Brain pericyte (primary cell): ENCODE measurements at regions not wholly inside any gene's neighbourhood (a gene's known extent, or its start where the extent isn't known, plus 50 kb on each side); places are given as distances from the start of the nearest gene placed in this dataset.

Experiments used
- DNase-seq: peaks from one replicate; pipeline ENCODE4 v3.0.0-alpha.2; 2012; ENCODE audit warnings: low read depth, low spot score

DNA sequence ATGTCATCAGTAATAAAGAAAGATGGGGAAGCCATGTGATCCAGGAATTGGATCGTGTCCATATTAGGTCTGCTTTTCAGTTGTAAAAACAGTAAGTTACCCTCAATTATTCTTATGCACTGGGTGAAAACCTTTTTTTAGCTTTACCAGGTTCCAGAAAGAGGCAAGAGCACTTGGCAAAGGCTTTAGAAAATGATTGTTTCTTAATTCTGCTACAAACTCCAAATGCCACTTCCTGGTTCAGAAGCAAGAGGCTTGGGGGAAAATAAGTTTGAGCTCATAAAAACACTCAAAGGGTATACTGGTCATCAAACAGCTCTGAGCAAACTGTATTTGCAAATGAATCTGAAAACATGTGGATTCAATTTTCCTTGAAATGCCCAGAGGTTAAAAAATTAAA, 615.6 kb downstream of the EBF1 start:
- DNase-seq = peak; percentile 27

DNA sequence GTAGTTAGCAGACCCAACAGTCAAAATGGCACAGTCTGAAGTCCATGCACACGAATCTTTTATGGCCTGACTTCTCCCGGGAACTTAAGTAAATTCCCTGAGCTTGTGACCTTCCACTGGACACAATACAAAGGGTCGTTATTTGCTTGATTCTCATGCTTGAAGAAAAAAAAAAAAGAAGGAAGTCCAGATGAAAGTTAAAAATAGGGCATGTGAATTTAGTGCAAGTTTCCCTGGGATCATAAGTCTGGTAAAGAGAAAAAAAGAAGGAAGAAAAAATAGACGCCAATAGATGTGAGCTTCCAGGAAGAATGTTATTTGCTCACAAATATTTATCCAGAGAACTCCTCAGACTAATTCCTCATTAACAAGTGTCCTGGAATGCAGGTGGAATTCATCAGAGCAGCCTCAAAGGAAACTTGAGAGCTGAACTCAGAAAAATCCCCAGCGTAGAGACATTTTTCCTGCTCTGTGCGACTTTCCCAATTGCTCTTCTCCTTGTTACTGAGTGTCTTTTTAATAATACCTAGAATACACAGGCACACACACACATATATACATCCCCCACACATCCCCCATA, 616.3 kb downstream of the EBF1 start:
- no peak for DNase-seq

DNA sequence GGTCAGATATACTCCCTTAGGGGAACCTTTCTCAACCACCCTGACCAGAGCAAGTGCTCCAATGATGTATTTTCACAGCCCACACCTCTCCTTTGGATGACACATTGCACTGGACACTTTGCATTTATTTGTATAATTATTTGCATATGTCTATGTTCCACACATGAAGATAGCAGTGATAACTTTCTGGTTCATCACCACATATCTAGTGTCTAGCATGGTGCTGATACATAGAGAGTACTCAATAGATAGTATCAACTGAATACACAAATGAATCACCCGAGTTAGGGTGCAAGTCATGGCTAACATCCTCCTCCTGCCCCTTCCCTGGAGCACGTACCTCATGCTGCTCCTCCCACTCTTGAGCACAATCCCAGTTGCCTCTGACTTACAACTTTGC, 617.6 kb downstream of the EBF1 start:
- no peak for DNase-seq

DNA sequence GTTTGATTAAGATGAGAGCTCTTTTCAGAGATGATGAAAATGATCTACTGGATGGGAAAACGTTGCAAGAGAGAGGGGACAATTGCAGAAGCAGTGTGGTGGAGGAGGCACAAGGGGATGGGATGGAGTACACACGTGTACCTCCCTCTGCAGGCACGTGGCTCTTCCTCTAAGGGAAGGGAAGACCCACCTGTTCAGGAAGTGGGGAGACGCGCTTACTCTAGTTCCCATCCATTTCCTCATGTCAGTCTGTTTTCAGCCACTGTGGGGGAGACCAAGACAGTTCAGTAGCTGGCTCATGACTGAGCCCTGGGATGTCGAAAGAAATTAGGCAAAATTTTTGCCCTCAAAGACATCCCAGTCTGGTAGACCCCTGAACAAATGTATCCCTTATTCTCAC, 619.2 kb upstream of the CLINT1 start:
- no peak for DNase-seq

DNA sequence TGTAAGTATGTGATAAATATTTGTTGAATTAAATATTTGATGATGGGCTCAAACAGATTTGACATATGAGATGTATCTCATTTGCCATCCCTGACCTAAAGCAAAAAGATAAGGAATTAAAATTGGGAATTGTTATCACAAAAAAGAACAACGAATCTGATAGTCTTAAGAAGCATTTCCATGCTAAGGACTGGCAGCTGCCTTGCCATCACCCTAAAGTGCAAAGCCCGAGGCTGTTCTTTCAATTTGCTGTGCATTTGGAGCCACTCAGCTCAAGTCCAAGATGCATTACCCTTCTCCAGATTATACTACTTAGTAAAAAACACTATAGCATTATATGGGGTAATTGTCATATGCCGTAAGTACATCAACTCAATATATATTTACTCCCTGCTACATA, 618.3 kb upstream of the CLINT1 start:
- DNase-seq = no peak

DNA sequence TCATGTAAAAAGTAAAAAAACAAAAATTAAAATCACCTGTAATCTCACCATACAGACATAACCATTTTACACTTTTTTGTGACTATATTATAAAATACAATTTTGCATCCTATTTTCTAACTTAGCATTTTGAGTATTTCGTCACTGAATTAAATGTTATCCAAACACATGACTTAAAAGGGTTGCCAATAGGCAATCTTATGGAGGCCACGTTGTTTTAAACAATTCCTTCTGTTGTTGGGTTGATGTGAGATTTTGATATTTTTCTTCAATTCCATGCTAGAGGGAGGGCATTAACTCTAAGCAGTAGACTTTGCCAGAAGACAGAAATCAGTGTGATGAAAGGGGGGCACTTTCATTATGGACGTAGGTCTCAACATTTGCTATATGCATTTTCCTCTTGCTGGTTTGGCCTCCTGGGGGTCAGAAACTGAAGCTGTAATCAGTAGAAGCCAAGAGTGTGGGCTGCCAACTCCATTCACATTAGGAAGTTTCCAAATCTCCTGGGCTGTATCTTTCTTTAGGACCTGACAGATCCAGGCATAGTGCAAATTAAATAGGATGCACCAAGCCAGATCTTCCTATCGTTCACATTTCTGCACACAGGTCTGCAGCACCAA, 614.2 kb upstream of the CLINT1 start:
- no peak for DNase-seq

DNA sequence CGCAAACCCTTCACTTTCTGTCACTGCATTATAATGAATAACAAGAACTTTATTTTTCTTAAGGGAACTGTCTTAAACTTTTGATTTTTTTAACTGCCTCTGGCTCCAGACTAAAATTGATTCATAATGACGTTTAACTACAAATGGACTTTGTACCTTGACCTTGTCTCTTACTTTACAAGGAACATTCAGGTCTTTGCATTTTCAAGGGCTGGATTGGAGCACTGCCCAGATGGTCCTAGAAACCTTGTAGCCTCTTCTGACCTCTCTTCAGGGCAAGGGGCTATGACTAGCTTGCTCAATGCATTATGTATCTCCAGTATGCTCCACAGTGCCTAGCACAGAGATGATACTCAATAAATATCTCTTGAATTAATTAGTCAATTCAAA, 612.6 kb upstream of the CLINT1 start:
- DNase-seq = no peak

DNA sequence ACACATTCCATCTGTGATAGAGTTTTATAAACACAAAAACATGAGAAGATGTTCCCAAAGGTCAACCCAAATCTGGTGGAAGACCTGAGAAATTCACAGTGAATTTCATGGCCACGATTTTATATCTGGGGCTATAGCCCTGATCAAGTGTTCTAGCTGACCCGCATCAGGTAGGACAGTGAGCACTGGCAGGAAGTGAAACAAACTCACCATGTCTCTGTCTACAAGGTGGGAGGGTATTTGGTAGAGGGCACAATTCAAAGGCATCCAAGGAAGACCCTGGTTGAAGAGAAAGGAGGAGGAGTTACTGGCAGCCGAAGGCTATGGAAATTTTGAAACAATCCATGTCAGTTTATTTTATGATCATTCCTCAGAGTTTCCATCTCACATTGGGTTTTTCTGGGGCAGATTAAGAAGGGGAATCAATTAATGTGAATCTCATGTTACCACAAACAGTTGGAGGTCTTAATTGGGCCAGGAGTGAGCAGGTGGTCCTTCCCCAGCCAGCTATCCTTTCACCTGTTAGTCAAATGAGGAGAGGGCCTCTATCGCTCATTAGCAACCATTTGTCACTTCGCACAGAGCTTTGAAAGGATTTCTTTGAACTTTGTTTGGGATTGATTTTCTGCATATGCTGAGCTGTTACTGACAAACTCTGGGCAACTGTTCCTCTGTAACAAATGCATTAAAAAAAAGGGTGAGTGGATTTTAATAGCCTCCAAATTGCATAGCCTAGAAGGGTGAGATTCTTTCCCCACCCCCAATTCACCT, 612.0 kb upstream of the CLINT1 start:
- no peak for DNase-seq

DNA sequence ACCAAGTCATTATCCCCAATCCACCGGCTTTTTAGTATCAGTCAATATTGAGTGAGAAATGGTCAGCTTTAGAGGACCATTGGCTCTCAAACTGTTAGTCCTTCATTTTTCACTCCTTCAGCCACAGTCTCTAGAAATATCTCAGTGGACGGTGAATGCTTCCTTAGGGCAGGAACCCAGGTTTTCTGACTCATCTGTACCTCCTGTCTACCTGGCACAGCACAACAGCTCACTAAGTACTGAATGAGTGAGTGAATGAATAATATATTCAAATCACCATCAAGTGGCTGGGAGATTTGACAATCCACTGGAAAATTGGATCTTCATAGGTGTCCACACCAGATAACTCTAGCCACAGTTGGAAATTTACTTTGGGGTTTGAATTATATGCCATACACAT, 609.5 kb upstream of the CLINT1 start:
- no peak for DNase-seq

DNA sequence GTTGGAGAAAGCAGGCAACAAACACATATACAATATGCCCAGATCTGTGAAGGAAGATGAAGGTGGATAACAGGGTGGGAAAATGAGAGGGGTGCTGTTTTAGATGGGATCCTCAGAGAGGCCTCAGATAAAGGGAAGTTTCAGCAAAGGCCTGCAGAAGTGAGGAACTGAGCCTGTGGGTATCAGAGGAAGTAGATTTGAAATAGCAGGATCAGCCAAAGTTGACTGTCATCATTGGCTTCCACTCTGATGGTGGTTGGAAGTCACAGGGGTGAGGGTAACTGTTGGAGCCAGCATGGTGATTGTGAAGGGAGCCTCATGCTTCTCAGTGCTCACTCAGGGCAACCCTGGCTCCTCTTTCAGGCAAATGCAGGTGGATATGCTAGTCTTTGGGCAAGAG, 607.2 kb upstream of the CLINT1 start:
- no peak for DNase-seq

DNA sequence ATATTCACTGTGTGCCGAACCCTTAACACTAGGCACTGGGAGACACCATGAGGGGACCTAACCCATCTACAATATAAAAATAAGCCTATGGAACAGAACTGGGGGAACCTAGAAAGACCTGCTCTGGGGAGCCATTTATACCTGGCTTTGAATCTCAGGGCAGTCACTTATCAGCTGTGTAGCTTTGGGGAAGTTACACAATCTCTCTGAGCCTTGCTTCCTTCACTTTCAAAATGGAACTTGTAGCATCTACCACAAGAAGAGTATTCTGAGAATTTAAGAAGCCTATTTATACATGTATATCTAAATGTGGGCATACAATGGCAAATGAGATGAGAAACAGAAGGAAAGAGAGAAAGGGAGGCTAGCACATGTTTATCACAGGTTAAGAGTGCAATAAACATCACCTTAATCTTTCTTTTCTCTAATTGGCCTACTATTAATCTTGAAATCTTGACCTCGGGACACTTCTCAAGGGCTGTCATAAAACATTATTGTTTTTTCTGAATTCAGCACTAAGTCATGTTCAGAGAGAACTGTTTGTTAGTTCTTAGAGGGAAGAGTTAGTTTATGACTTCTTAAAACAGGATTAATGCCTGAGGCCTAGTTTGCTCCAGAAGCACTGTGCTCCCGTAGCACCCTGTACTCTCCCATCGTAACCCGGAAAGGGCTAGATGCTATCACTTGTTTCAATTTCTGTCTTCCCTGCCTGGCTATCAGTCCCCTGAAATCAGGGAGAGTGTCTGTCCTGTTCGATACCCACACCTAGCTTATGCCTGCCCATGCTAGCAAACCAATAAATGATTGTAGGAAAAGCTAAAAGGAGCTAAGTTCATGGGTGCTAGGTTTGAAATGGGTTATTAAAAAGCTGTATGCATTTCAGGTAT, 606.4 kb upstream of the CLINT1 start:
- no peak for DNase-seq

DNA sequence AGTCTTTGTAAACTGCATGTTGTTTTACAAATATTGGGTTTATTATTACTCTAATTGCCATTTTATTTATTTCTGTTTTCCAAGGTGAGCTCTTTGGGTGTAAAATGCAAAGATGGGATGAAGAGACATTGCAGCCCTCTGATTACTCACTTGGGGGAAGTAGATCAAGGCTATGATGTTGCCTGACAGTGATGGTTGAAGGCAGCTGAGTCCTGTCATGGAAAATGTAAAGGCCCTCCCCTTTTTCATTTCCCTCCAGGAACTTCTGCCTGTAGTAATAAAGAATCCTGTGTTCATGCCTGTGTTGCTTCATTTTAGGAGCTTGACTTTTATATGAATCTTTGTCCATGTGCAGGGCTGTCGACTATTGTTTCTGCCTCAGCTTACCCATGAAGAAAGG, 605.4 kb upstream of the CLINT1 start:
- DNase-seq = no peak

DNA sequence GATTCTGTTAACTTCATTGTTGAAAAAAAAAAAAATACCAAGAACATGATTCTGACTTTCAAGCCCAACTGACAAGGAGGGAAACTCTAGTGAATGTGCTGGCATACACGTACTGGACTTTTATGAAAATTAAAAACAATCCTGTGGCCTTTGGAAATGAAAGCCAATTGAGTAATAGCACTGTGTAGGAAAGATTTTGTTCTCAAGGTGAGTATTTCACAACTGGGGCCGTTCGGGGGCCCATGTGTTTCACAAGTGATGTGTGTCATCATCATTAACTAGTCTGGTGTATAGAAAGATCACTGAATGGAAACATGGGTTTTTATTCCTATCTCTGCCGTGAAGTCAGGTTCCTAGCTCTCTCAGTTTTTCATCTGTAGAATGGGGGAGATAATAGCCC, 605.0 kb upstream of the CLINT1 start:
- no peak for DNase-seq

DNA sequence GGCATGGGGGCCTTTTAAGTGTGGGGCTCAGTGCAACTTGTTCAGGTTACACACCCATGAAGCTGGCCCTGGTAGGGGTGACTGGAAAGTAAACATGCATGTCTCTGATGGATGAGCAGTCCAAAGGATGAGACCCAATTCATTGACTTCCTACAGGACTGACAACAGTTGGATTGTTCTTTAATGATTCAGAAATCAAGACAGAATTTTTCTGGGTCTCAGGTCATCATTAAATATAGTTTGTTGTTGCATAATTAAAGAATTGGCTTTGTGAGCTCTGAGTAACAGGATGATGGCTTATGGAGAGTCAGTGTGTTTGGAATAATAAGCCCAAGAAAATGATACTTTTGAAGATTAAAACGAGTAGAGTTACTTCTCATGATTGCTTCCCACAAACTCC, 604.2 kb upstream of the CLINT1 start:
- no peak for DNase-seq

DNA sequence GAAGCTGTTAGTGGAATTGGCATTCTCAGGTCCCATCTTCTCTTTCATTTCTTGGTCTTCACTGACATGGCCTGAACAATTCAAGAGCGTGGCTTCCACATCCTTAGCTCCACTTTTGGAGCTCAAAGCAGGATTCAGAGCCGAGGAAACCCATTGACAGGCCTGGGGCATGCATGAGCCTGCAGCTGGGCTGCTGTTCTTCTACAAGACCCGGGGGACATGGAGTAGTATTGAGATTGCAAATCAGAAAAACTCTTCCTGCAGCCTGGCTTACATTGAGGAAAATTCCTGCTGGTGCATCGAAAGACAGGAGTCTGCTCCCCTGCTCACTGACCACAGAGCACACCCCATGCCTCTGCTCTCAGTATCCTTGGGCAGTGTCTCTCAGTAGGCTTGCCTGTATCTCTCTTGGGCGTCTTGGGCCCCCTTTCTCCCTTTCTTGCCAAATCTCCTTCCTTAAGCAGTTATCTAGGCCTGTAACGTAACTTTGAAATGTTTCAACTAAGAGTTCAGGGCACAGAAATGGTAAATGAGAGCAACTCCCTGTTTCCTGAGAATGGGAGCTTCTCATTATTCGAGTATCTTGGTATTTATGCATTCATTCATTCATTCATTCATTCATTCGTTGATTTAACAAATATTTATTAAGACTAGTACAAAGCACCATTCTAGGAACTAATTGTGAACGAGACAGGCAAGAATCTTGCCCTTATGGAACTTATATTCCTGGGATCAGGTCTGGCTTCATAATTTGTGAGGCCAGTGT, 603.6 kb upstream of the CLINT1 start:
- no peak for DNase-seq

DNA sequence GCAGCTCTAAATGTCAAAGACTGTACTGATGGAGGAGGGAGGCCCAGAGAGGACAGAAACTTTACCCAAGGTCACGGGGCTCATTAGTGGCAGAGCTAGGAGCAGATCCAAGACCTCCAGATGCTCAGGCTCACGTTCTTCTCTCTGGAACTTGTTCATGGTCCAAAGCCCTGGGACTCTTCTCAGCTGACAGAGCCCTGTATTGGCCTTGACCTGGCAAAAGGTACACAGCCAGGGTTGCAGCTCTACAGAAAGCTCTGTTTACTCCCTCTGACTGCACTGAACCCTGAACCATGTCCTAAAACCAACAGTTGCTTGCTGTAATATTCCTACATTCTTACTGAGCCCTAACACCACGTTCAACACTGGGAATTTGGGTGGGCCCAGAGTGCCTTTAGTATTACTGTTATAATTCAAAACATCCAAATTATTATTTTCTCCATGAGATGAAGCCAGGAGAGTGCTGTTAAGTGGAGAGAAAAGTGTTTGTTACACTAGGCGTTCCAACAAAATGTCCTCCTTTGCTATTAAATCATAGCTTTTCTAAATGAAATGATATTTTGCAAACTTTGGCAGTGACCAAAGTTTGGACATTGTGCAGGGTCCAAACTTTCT, 602.4 kb upstream of the CLINT1 start:
- DNase-seq = no peak

DNA sequence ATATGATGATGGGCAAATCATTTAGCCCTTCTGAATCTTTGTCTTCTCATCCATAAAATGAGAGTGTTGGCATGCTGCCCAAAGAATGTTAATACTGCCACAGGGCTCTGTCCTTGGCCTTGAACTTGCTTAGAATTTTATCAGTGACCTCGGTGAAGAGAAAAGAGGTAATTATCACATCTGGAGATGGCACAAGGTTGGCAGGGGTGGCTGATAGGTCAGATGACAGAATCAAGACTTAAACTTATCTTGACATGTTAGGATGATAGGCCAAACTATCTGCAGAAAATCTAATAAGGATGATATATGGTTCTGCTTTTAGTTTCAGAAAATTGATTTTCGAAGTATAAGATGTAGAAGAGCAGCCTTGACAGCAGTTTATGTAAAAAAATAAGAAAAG, 599.1 kb upstream of the CLINT1 start:
- DNase-seq = no peak

DNA sequence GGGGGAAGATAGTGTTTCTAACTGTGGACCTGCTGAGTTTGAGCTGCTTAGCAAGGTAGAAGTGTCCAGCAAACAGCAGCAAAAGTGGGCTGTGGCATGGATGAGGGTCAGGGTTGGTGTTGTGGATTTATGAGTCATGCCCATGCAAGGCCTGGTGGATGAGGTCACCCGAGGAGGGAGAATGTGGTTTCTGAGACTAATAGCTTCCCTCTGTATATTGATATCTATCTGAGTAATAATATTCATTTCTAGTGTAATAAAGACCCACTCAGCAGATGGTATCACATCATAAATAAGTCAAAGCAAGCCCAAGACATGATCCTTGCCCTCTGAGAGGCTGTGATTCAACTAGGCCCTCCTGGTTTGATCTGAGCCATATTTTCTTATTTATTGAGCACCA, 597.8 kb upstream of the CLINT1 start:
- peak; percentile 67 for DNase-seq

DNA sequence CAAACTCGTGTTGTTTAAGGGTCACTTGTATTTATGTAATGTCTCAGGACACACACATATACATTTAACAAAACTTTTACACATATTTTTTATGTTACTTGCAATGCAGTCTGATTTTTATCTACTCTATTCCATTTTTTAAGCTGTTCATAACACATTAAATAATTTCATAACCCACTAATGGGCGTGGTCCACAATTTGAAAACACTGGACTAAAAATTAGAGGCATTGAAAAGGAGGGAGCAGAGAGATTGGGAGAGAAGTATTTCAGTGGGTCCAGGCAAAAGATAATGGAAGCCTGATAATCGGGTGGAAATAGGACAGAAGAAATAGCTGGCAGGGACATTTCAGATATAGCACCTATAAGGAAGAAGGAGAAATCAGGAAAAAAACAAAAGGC, 597.3 kb upstream of the CLINT1 start:
- no peak for DNase-seq

DNA sequence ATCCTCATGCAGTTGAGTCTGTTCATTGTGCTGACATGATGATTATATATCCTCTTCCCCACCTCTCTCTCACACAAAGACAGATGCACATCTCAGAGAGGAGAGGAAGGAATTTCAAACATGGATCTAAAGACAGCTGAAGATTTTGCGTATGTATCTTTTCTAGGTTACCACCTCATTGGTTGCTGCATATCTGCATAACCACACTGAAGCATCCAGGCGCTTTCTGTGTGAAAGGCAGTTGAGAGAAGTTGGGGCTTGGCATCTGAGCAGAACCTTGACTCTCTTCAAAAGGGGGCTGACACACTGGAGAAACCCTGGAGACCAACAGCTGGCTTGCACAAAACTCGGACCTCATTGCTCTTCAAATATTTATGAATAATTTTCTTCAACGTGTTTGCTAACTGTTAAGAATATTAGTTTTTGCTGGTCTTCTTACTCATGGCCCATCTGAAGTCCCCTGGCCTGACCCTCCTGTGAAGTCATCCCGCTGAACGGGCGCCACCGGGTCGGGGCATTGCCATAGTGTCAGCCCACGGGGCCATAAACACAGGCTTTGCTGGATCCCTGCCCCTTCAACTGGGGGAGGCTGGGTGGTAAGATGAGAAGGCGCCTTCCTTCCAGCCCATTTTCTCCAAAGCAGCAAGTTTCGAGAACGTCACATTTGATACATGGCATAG, 593.2 kb upstream of the CLINT1 start:
- DNase-seq = no peak
